GM18858 (cell line): ENCODE measurements at regions not wholly inside any gene's neighbourhood (a gene's known extent, or its start where the extent isn't known, plus 50 kb on each side); places are given as distances from the start of the nearest gene placed in this dataset.
"Not testable (repeated sequence)": the region's sequence is repeated elsewhere in the genome, so short reads cannot be mapped to it uniquely, and the experiment has no call there.

ENCODE experiments used
- ATAC-seq: cut with Tn5 transposase; IDR thresholded peaks from one replicate; pipeline ENCODE4 v1.9.1; 2021; ENCODE audit not compliant: unreplicated experiment

- not testable (repeated sequence) for ATAC-seq
Observed at GRCh38 chr14:106323970-106324369, 797.6 kb downstream of the TMEM121 start.

GRCh38 chr14:106327234-106327633 lies 800.9 kb downstream of the TMEM121 start:
- no peak for ATAC-seq

- ATAC-seq = not testable (repeated sequence)
Observed at GRCh38 chr14:106327702-106328353, 801.4 kb downstream of the TMEM121 start.

- ATAC-seq = not testable (repeated sequence)
Observed at GRCh38 chr14:106329243-106329642, 802.9 kb downstream of the TMEM121 start.

GRCh38 chr14:106329987-106330774 lies 803.8 kb downstream of the TMEM121 start:
- not testable (repeated sequence) for ATAC-seq

- ATAC-seq = not testable (repeated sequence)
Observed at GRCh38 chr14:106334428-106335109, 808.2 kb downstream of the TMEM121 start.

GRCh38 chr14:106335110-106335429 lies 808.7 kb downstream of the TMEM121 start:
- not testable (repeated sequence) for ATAC-seq

GRCh38 chr14:106338775-106339174 lies 812.4 kb downstream of the TMEM121 start:
- not testable (repeated sequence) for ATAC-seq

- not testable (repeated sequence) for ATAC-seq
Observed at GRCh38 chr14:106340658-106341057, 814.3 kb downstream of the TMEM121 start.

- not testable (repeated sequence) for ATAC-seq
Observed at GRCh38 chr14:106341161-106341560, 814.8 kb downstream of the TMEM121 start.

- no peak for ATAC-seq
Observed at GRCh38 chr14:106343626-106344025, 817.2 kb downstream of the TMEM121 start.

- not testable (repeated sequence) for ATAC-seq
Observed at GRCh38 chr14:106344065-106344614, 817.8 kb downstream of the TMEM121 start.

GRCh38 chr14:106344791-106345479 lies 818.6 kb downstream of the TMEM121 start:
- ATAC-seq = not testable (repeated sequence)

GRCh38 chr14:106346084-106346483 lies 819.7 kb downstream of the TMEM121 start:
- ATAC-seq = no peak

GRCh38 chr14:106346534-106347290 lies 820.3 kb downstream of the TMEM121 start:
- no peak for ATAC-seq

GRCh38 chr14:106347291-106347778 lies 821.0 kb downstream of the TMEM121 start:
- ATAC-seq = no peak

GRCh38 chr14:106347890-106348755 lies 821.7 kb downstream of the TMEM121 start:
- ATAC-seq = no peak

- not testable (repeated sequence) for ATAC-seq
Observed at GRCh38 chr14:106348873-106349540, 822.6 kb downstream of the TMEM121 start.
